H1 (cell line): ENCODE measurements at regions not wholly inside any gene's neighbourhood (a gene's known extent, or its start where the extent isn't known, plus 50 kb on each side); places are given as distances from the start of the nearest gene placed in this dataset.

Experiments
- CTCF ChIA-PET: fragments of 300-600 bp; sonication (Branson Sonifier 250); formaldehyde crosslinking; loops from one replicate; lab custom pipeline; 2021; ENCODE audit not compliant: partially characterized antibody; lab: Charles Lee
- POLR2A ChIA-PET: fragments of 300-600 bp; sonication (Branson Sonifier 250); formaldehyde crosslinking; loops from one replicate; lab custom pipeline; 2021; ENCODE audit warnings: inconsistent platforms; ENCODE audit not compliant: partially characterized antibody; lab: Charles Lee
- DNase-seq, 2 experiments: peaks; one replicate each; pipeline versions ENCODE4 v3.0.0 to v3.0.0-alpha.2; 2010 to 2022; ENCODE audit warnings: low spot score in 2 of 2, low read depth in 1 of 2, mixed read lengths in 1 of 2
- FAIRE-seq: peaks from 2 replicates; lab custom pipeline; 2011; peaks lifted over from hg19 to GRCh38; lab: Jason Lieb, UNC
- H2AFZ ChIP-seq: 2 replicates; pipeline ENCODE4 v1.8.1; 2012; ENCODE audit warnings: low read length, inconsistent platforms
- H2AK5ac ChIP-seq: 2 replicates; pipeline ENCODE4 v1.6.1; 2013; ENCODE audit warnings: low read depth, low read length
- H2BK120ac ChIP-seq: replicated peaks from 2 replicates; pipeline ENCODE3; 2013; ENCODE audit warnings: low read depth, low read length, inconsistent platforms
- H2BK12ac ChIP-seq: 2 replicates; pipeline ENCODE4 v1.6.1; 2013; ENCODE audit warnings: low read depth, low read length
- H2BK15ac ChIP-seq: 2 replicates; pipeline ENCODE4 v1.6.1; 2013; ENCODE audit warnings: low read length
- H2BK20ac ChIP-seq: 2 replicates; pipeline ENCODE4 v1.6.1; 2013; ENCODE audit warnings: low read length
- H2BK5ac ChIP-seq: 2 replicates; pipeline ENCODE4 v1.6.1; 2013; ENCODE audit warnings: low read depth, low read length
- H3K14ac ChIP-seq: 2 replicates; pipeline ENCODE4 v1.6.1; 2013; ENCODE audit warnings: inconsistent platforms; ENCODE audit not compliant: insufficient read length
- H3K18ac ChIP-seq: 2 replicates; pipeline ENCODE4 v1.6.1; 2013; ENCODE audit warnings: low read length; ENCODE audit errors: extremely low read depth
- H3K23ac ChIP-seq: 2 replicates; pipeline ENCODE4 v1.6.1; 2013; ENCODE audit warnings: inconsistent platforms; ENCODE audit not compliant: insufficient read length
- H3K23me2 ChIP-seq: 2 replicates; pipeline ENCODE4 v1.6.1; 2013; ENCODE audit warnings: low read depth, low read length
- H3K27ac ChIP-seq: 2 replicates; pipeline ENCODE4 v1.6.1; 2011; ENCODE audit warnings: low read depth, low read length, inconsistent platforms
- H3K27me3 ChIP-seq, 4 experiments: replicated peaks in 1 of 4; 1 replicate in 1 of 4; 2 replicates in 3 of 4; pipeline versions ENCODE4 v1.6.1 to v1.8.1; 2011 to 2013; ENCODE audit warnings: low read length in 3 of 4, mild to moderate bottlenecking in 3 of 4, inconsistent platforms in 2 of 4, mixed read lengths in 2 of 4, moderate library complexity in 1 of 4; ENCODE audit not compliant: control insufficient read depth in 3 of 4, insufficient read depth in 3 of 4; ENCODE audit errors: extremely low read depth in 1 of 4
- H3K36me3 ChIP-seq, 4 experiments: 2 replicates each; pipeline versions ENCODE4 v1.6.1 to v1.8.1; 2011 to 2013; ENCODE audit warnings: mild to moderate bottlenecking in 4 of 4, low read length in 3 of 4, moderate library complexity in 2 of 4, control low read depth in 1 of 4, inconsistent platforms in 1 of 4; ENCODE audit not compliant: insufficient read depth in 4 of 4, control insufficient read depth in 2 of 4
- H3K4ac ChIP-seq: replicated peaks from 2 replicates; pipeline ENCODE3; 2013; ENCODE audit warnings: low read length, low read depth, mixed read lengths, inconsistent platforms; ENCODE audit not compliant: insufficient read length
- H3K4me1 ChIP-seq, 4 experiments: replicated peaks in 1 of 4; 1 replicate in 1 of 4; 2 replicates in 3 of 4; pipeline versions ENCODE4 v1.6.1 to v1.8.1; 2011 to 2013; ENCODE audit warnings: low read length in 3 of 4, inconsistent platforms in 2 of 4, mixed read lengths in 1 of 4; ENCODE audit not compliant: insufficient read depth in 4 of 4, control insufficient read depth in 3 of 4
- H3K4me2 ChIP-seq, 2 experiments: 2 replicates each; pipeline versions ENCODE4 v1.6.1 to v1.8.1; 2011 to 2013; ENCODE audit warnings: low read depth in 2 of 2, low read length in 2 of 2, control low read depth in 1 of 2, inconsistent platforms in 1 of 2, mild to moderate bottlenecking in 1 of 2; ENCODE audit not compliant: insufficient read depth in 1 of 2
- H3K4me3 ChIP-seq, 4 experiments: fragments of 200-600, 300-600 bp in 1 of 4; sonication (generic), shearing (Covaris generic), sonication (Bioruptor Twin) in 1 of 4; 2 replicates each; pipeline versions ENCODE4 v1.5.1 to v1.8.1; 2011 to 2016; ENCODE audit warnings: low read length in 4 of 4, low read depth in 3 of 4, control low read depth in 2 of 4, inconsistent platforms in 2 of 4, mild to moderate bottlenecking in 2 of 4, mixed read lengths in 1 of 4, moderate library complexity in 1 of 4; ENCODE audit not compliant: insufficient read depth in 2 of 4; ENCODE audit errors: extremely low read depth in 1 of 4
- H3K56ac ChIP-seq: replicated peaks from 2 replicates; pipeline ENCODE3; 2013; ENCODE audit warnings: low read depth, mild to moderate bottlenecking, mixed read lengths, low read length, inconsistent platforms; ENCODE audit not compliant: insufficient read length
- H3K79me1 ChIP-seq: 2 replicates; pipeline ENCODE4 v1.6.1; 2013; ENCODE audit warnings: low read depth, low read length, control low read depth
- H3K79me2 ChIP-seq, 2 experiments: 2 replicates each; pipeline versions ENCODE4 v1.6.1 to v1.8.1; 2012 to 2013; ENCODE audit warnings: low read length in 2 of 2, mild to moderate bottlenecking in 2 of 2, inconsistent platforms in 1 of 2; ENCODE audit not compliant: insufficient read depth in 2 of 2, control insufficient read depth in 1 of 2
- H3K9ac ChIP-seq, 4 experiments: replicated peaks in 1 of 4; 1 replicate in 1 of 4; 2 replicates in 3 of 4; pipeline versions ENCODE4 v1.6.1 to v1.8.1; 2011 to 2013; ENCODE audit warnings: low read depth in 3 of 4, low read length in 3 of 4, control low read depth in 2 of 4, mild to moderate bottlenecking in 2 of 4, moderate library complexity in 2 of 4, inconsistent platforms in 1 of 4; ENCODE audit errors: extremely low read depth in 1 of 4
- H3K9me3 ChIP-seq, 2 experiments: 2 replicates each; pipeline versions ENCODE4 v1.6.1 to v1.8.1; 2012 to 2013; ENCODE audit warnings: mild to moderate bottlenecking in 2 of 2, moderate library complexity in 2 of 2, control low read depth in 1 of 2, inconsistent platforms in 1 of 2, low read depth in 1 of 2, low read length in 1 of 2, mixed read lengths in 1 of 2; ENCODE audit not compliant: insufficient read depth in 2 of 2
- H4K20me1 ChIP-seq, 2 experiments: replicated peaks in 1 of 2; 2 replicates each; pipeline versions ENCODE3 to v1.8.1; 2011 to 2013; ENCODE audit warnings: inconsistent platforms in 2 of 2, low read length in 2 of 2, mild to moderate bottlenecking in 1 of 2; ENCODE audit not compliant: insufficient read depth in 2 of 2, control insufficient read depth in 1 of 2
- H4K5ac ChIP-seq: 2 replicates; pipeline ENCODE4 v1.6.1; 2013; ENCODE audit warnings: low read length, low read depth, mixed read lengths, inconsistent platforms; ENCODE audit not compliant: insufficient read length
- H4K8ac ChIP-seq: 2 replicates; pipeline ENCODE4 v1.8.0; 2013; ENCODE audit warnings: mild to moderate bottlenecking, moderate library complexity, low read length, inconsistent platforms; ENCODE audit not compliant: insufficient read depth; ENCODE audit errors: extremely low read depth
- H4K91ac ChIP-seq: replicated peaks from 2 replicates; pipeline ENCODE3; 2013; ENCODE audit warnings: low read length, mixed read lengths, inconsistent platforms; ENCODE audit not compliant: insufficient read length
- ATF2 ChIP-seq: IDR thresholded peaks from 2 replicates; pipeline ENCODE4 v1.6.1; 2012; ENCODE audit warnings: low read length, inconsistent platforms
- BACH1 ChIP-seq: IDR thresholded peaks from 2 replicates; pipeline ENCODE4 v1.6.1; 2012; ENCODE audit warnings: low read length, improper control_type of control experiment
- BRCA1 ChIP-seq: IDR thresholded peaks from 2 replicates; pipeline ENCODE4 v1.6.1; 2012; ENCODE audit warnings: low read depth, low read length, improper control_type of control experiment
- CEBPB ChIP-seq: IDR thresholded peaks from 2 replicates; pipeline ENCODE4 v1.6.1; 2012; ENCODE audit warnings: low read depth, low read length
- EGR1 ChIP-seq: IDR thresholded peaks from 2 replicates; pipeline ENCODE4 v1.6.1; 2011; ENCODE audit warnings: low read depth, low read length, borderline replicate concordance
- FOSL1 ChIP-seq: IDR thresholded peaks from 2 replicates; pipeline ENCODE4 v1.6.1; 2011; ENCODE audit warnings: mild to moderate bottlenecking, low read depth, low read length, moderate library complexity; ENCODE audit not compliant: insufficient read depth
- MAFK ChIP-seq: IDR thresholded peaks from 2 replicates; pipeline ENCODE4 v1.6.1; 2012; ENCODE audit warnings: low read depth, mild to moderate bottlenecking, improper control_type of control experiment, low read length
- POLR2A ChIP-seq, 2 experiments: IDR thresholded peaks; 1 replicate in 1 of 2; 2 replicates in 1 of 2; pipeline ENCODE4 v1.6.1; 2011; ENCODE audit warnings: low read depth in 2 of 2, low read length in 2 of 2, mild to moderate bottlenecking in 2 of 2; ENCODE audit errors: control extremely low read depth in 1 of 2
- RAD21 ChIP-seq, 2 experiments: IDR thresholded peaks in 1 of 2; conservative IDR thresholded peaks in 1 of 2; 2 replicates each; pipeline ENCODE4 v1.6.1; 2011; ENCODE audit warnings: low read depth in 2 of 2, low read length in 2 of 2, improper control_type of control experiment in 1 of 2, inconsistent platforms in 1 of 2, mild to moderate bottlenecking in 1 of 2, moderate library complexity in 1 of 2
- RXRA ChIP-seq: IDR thresholded peaks from 2 replicates; pipeline ENCODE4 v1.6.1; 2011; ENCODE audit warnings: low read depth, mild to moderate bottlenecking, low read length, moderate library complexity; ENCODE audit not compliant: insufficient read depth
- SIN3A ChIP-seq, 2 experiments: IDR thresholded peaks in 1 of 2; conservative IDR thresholded peaks in 1 of 2; 2 replicates each; pipeline ENCODE4 v1.6.1; 2011 to 2012; ENCODE audit warnings: low read length in 2 of 2, improper control_type of control experiment in 1 of 2, low read depth in 1 of 2, mild to moderate bottlenecking in 1 of 2
- TCF12 ChIP-seq: IDR thresholded peaks from 2 replicates; pipeline ENCODE4 v1.6.1; 2011; ENCODE audit warnings: low read depth, mild to moderate bottlenecking, low read length
- TEAD4 ChIP-seq: IDR thresholded peaks from 2 replicates; pipeline ENCODE4 v1.6.1; 2012; ENCODE audit warnings: low read depth, low read length, inconsistent platforms, mixed read lengths
- WGBS, 2 experiments: shearing (Covaris generic) in 1 of 2; methylation state at CpG; one replicate each; pipeline versions ENCODE4 v1.1.6 to v1.1.7; 2013 to 2015; ENCODE audit warnings: low lambda C conversion rate in 2 of 2, mixed read lengths in 2 of 2, inconsistent platforms in 1 of 2, low coverage in 1 of 2, missing lambda C conversion rate in 1 of 2; ENCODE audit not compliant: insufficient replicate concordance in 2 of 2, insufficient coverage in 1 of 2, insufficient read length in 1 of 2; ENCODE audit errors: extremely low coverage in 1 of 2, missing lambda C conversion rate in 1 of 2; 5-methylcytosine and 5-hydroxymethylcytosine counted together

- Histone ChIP-seq H3K4me2 (0 out of 4 replicates have a peak overlapping the region, but pooled peaks of 1 of the 2 experiments have one; percentile 22), H3K14ac (no peak overlapping the region), H3K4me3 (no peak overlapping the region), H2BK5ac (no peak overlapping the region), H4K5ac (no peak overlapping the region), H2BK12ac (no peak overlapping the region), H3K79me1 (no peaks in the 10 kb centered on the region), H3K23ac (no peak overlapping the region), H2AFZ (no peak overlapping the region), H2BK15ac (no peak overlapping the region), H3K4ac (no peak overlapping the region), H2AK5ac (no peak overlapping the region), H3K9ac (0 out of 7 replicates have a peak overlapping the region, but pooled peaks of 1 of the 4 experiments have one; percentile 23), H2BK20ac (no peak overlapping the region), H3K36me3 (no peaks in the 10 kb centered on the region), H3K79me2 (no peaks in the 10 kb centered on the region), H4K8ac (no peak overlapping the region), H4K20me1 (no peaks in the 10 kb centered on the region), H2BK120ac (no peak overlapping the region), H3K23me2 (no peaks in the 10 kb centered on the region), H3K18ac (no peak overlapping the region), H3K27ac (no peak overlapping the region), H4K91ac (no peak overlapping the region), H3K56ac (no peak overlapping the region), H3K9me3 (no peaks in the 10 kb centered on the region), H3K27me3 (no peaks in the 10 kb centered on the region), H3K4me1 (peaks cover 0 to 7% (median 3%) of the 10 kb centered on the region in 4 experiments; a peak in 4 of 7 replicates)
- POLR2A ChIA-PET: interaction anchor here (0.6 kb wide), 1 partner anchor 73 kb away, joined by 4 read pairs; no protein-coding TSS in a partner anchor
- 81% methylated on average over 7 of the region's 7 CpGs; no CpG with 5 or more reads in 1 of the 2 experiments for WGBS, 2 experiments
- CTCF ChIA-PET: interaction anchor here (0.9 to 1.3 kb wide), 4 partner anchors 13 to 261 kb away, joined by 3 to 5 read pairs (median 3); no protein-coding TSS in a partner anchor
- FAIRE-seq: no peak
- no peak for DNase-seq
- TF ChIP-seq RAD21 (IDR thresholded peaks at IDR 0.05 in 1 of 2, conservative IDR thresholded peaks at IDR 0.05 in 1 of 2; ENCODE audit: low read depth in 2 of 2, low read length in 2 of 2) (no peak), BACH1 (no peak), CEBPB (no peak), MAFK (no peak), TCF12 (0 out of 2 replicates have a peak, but pooled peaks have one; percentile 59), EGR1 (no peak), TEAD4 (peak; percentile 77), SIN3A (conservative IDR thresholded peaks at IDR 0.05 in 1 of 2, IDR thresholded peaks at IDR 0.05 in 1 of 2; ENCODE audit: low read depth in 1 of 2, low read length in 2 of 2) (no peak), FOSL1 (no peak), BRCA1 (no peak), ATF2 (no peak), RXRA (no peak), POLR2A (IDR thresholded peaks at IDR 0.05; ENCODE audit: control extremely low read depth in 1 of 2, low read depth in 2 of 2, low read length in 2 of 2) (no peak)
Measured at GRCh38 chr6:6384520-6384919, 64.1 kb upstream of the F13A1 start.
